ENCODE measurements at regions not wholly inside any gene's neighbourhood (a gene's known extent, or its start where the extent isn't known, plus 50 kb on each side); places are given as distances from the start of the nearest gene placed in this dataset.

- Histone ChIP-seq H3K4me3 (no peak overlapping the region), H3K27ac (ENCODE audit: low read depth in 1 of 2, low read length in 1 of 2) (no peak overlapping the region), H3K27me3 (ENCODE audit: control insufficient read depth in 3 of 3, insufficient read depth in 3 of 3, low read length in 2 of 3) (peaks cover 0 to 4% (median 2%) of the 10 kb centered on the region in 3 donors), H3K36me3 (ENCODE audit: control insufficient read depth in 4 of 4, insufficient read depth in 4 of 4, low read length in 4 of 4) (no peaks in the 10 kb centered on the region), H3K9ac (ENCODE audit: insufficient read depth in 1 of 2, low read length in 2 of 2) (no peak overlapping the region), H3K4me1 (ENCODE audit: control insufficient read depth in 5 of 5, insufficient read depth in 5 of 5, low read length in 5 of 5) (no peaks in the 10 kb centered on the region), H3K9me3 (ENCODE audit: control insufficient read depth in 4 of 4, insufficient read depth in 3 of 4, low read length in 3 of 4) (no peaks in the 10 kb centered on the region)
- 50 to 64% methylated on average over 5 of the region's 5 CpGs for WGBS, 2 donors
- no peak for DNase-seq
- TF ChIP-seq CTCF (IDR thresholded peaks at IDR 0.05; ENCODE audit: control extremely low read depth, extremely low read depth), result no peak
- ATAC-seq (ENCODE audit: insufficient read depth, low FRiP score), result no peak
Measured at GRCh38 chr10:117470733-117471132, 71.8 kb upstream of the EMX2 start.

GRCh38 chr10:117468665-117469064 is 73.9 kb upstream of the EMX2 start:
- no peak for TF ChIP-seq CTCF (IDR thresholded peaks at IDR 0.05; ENCODE audit: control extremely low read depth, extremely low read depth)
- H3K9ac ChIP-seq (ENCODE audit: insufficient read depth in 1 of 2, low read length in 2 of 2), result no peak overlapping the region
- H3K27ac ChIP-seq (ENCODE audit: low read depth in 1 of 2, low read length in 1 of 2), result no peak overlapping the region
- no peak overlapping the region for H3K4me3 ChIP-seq
- no peaks in the 10 kb centered on the region for H3K4me1 ChIP-seq (ENCODE audit: control insufficient read depth in 5 of 5, insufficient read depth in 5 of 5, low read length in 5 of 5)
- H3K9me3 ChIP-seq (ENCODE audit: control insufficient read depth in 4 of 4, insufficient read depth in 3 of 4, low read length in 3 of 4), result peaks cover 0 to 2% (median 0%) of the 10 kb centered on the region in 4 donors
- H3K36me3 ChIP-seq (ENCODE audit: control insufficient read depth in 4 of 4, insufficient read depth in 4 of 4, low read length in 4 of 4), result no peaks in the 10 kb centered on the region
- H3K27me3 ChIP-seq (ENCODE audit: control insufficient read depth in 3 of 3, insufficient read depth in 3 of 3, low read length in 2 of 3), result peaks cover 0 to 4% (median 2%) of the 10 kb centered on the region in 3 donors
- 94 to 98% methylated on average over 3 of the region's 3 CpGs for WGBS, 2 donors
- no peak for DNase-seq
- no peak for ATAC-seq (ENCODE audit: insufficient read depth, low FRiP score)

- H3K4me1 ChIP-seq (ENCODE audit: control insufficient read depth in 5 of 5, insufficient read depth in 5 of 5, low read length in 5 of 5), result no peaks in the 10 kb centered on the region
- ATAC-seq (ENCODE audit: insufficient read depth, low FRiP score) (no peak), DNase-seq (no peak)
- peaks cover 0 to 6% (median 1%) of the 10 kb centered on the region in 4 donors for H3K9me3 ChIP-seq (ENCODE audit: control insufficient read depth in 4 of 4, insufficient read depth in 3 of 4, low read length in 3 of 4)
- no peak overlapping the region for H3K27ac ChIP-seq (ENCODE audit: low read depth in 1 of 2, low read length in 1 of 2)
- 84 to 93% methylated on average over 2 of the region's 2 CpGs for WGBS, 2 donors
- H3K4me3 ChIP-seq, result no peak overlapping the region
- TF ChIP-seq CTCF (IDR thresholded peaks at IDR 0.05; ENCODE audit: control extremely low read depth, extremely low read depth), result no peak
- no peak overlapping the region for H3K9ac ChIP-seq (ENCODE audit: insufficient read depth in 1 of 2, low read length in 2 of 2)
- H3K27me3 ChIP-seq (ENCODE audit: control insufficient read depth in 3 of 3, insufficient read depth in 3 of 3, low read length in 2 of 3), result no peaks in the 10 kb centered on the region
- H3K36me3 ChIP-seq (ENCODE audit: control insufficient read depth in 4 of 4, insufficient read depth in 4 of 4, low read length in 4 of 4), result no peaks in the 10 kb centered on the region
Measured at GRCh38 chr10:117464176-117464575, 78.4 kb upstream of the EMX2 start.

GRCh38 chr10:117463545-117463920 is 79.0 kb upstream of the EMX2 start:
- no peak for TF ChIP-seq CTCF (IDR thresholded peaks at IDR 0.05; ENCODE audit: control extremely low read depth, extremely low read depth)
- Histone ChIP-seq H3K4me3 (no peak overlapping the region), H3K9ac (ENCODE audit: insufficient read depth in 1 of 2, low read length in 2 of 2) (no peak overlapping the region), H3K9me3 (ENCODE audit: control insufficient read depth in 4 of 4, insufficient read depth in 3 of 4, low read length in 3 of 4) (peaks cover 0 to 6% (median 1%) of the 10 kb centered on the region in 4 donors), H3K27ac (ENCODE audit: low read depth in 1 of 2, low read length in 1 of 2) (no peak overlapping the region), H3K27me3 (ENCODE audit: control insufficient read depth in 3 of 3, insufficient read depth in 3 of 3, low read length in 2 of 3) (no peaks in the 10 kb centered on the region), H3K36me3 (ENCODE audit: control insufficient read depth in 4 of 4, insufficient read depth in 4 of 4, low read length in 4 of 4) (no peaks in the 10 kb centered on the region), H3K4me1 (ENCODE audit: control insufficient read depth in 5 of 5, insufficient read depth in 5 of 5, low read length in 5 of 5) (peaks cover 0 to under 1% (median 0%) of the 10 kb centered on the region in 5 donors)
- ATAC-seq (ENCODE audit: insufficient read depth, low FRiP score) (no peak), DNase-seq (no peak)
- 89 to 92% methylated on average over 1 of the region's 1 CpG for WGBS, 2 donors

Data from lung (tissue), 11 donors.